ENCODE measurements at regions not wholly inside any gene's neighbourhood (a gene's known extent, or its start where the extent isn't known, plus 50 kb on each side); places are given as distances from the start of the nearest gene placed in this dataset.
"Not testable (repeated sequence)": the region's sequence is repeated elsewhere in the genome, so short reads cannot be mapped to it uniquely, and the experiment has no call there.

DNA sequence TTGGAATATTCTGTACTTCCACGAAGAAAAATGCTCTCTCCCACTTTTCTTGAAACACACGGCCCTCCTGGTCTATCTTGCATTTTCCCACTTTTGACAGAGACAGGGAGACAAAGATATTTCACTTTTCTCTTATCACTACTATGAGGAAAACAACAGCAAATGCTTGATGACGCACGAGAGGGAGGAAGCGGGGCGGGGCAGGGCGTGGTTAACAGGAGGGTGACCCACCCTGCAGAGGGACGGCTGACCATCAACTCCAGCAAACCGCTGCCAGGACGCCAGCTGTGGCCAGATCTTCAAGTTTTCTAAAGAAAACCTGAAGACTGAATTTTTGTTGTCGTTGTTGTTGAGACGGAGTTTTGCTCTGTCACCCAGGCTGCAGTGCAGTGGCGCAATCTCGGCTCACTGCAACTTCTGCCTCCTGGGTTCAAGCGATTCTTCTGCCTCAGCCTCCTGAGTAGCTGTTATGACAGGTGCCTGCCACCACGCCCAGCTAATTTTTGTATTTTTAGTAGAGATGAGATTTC lies 63.8 kb downstream of the NSUN5 start:
- not testable (repeated sequence) for DNase-seq (ENCODE audit: low read depth in 2 of 2)

DNA sequence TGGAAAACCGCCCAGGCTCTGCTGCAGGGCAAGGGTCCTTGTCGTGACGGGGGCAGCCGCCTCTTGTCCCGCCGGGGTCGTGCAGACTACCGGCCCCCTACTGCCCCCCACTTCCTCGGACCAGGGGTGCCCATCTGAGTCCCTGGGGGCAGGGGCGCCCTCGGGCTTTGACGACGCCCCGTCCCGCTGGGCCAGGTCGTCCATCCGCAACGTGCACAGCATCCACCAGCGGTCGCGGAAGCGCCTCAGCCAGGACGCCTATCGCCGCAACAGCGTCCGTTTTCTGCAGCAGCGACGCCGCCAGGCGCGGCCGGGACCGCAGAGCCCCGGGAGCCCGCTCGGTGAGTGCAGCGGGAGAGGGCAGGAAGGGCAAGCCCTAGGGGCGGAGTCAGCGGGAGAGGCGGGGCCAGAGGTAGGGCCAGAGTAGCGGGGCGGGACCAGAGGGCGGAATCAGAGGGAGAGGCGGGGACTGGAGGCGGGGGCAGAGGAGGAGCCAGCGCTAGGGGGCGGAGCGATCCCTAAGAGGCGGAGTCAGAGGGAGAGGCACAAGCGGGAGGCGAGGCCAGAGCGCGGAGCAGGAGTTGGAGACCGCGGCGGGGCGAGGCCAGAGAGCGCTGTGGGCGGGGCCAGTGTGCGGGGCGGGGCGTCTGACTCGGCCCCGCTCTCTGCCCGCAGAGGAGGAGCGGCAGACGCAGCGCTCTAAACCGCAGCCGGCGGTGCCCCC lies 73.5 kb downstream of the NSUN5 start:
- peak; percentile 87 to 90 for DNase-seq (ENCODE audit: low read depth in 2 of 2)

DNA sequence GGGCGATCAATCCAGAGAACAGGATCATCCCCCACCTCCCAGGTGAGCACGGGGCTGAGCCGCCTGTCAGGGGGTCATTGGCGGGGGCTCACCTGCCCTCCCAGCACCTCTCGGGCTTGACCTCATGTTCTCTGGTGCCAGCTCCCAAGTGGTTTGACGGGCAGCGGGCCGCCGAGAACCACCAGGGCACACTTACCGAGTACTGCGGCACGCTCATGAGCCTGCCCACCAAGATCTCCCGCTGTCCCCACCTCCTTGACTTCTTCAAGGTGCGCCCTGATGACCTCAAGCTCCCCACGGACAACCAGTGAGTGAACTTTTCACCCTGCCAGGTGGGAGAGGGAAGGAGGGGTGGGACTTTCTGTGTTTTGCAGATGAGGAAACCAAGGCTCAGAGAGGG lies 82.9 kb downstream of the NSUN5 start:
- DNase-seq (ENCODE audit: low read depth in 2 of 2) = not testable (repeated sequence)

DNA sequence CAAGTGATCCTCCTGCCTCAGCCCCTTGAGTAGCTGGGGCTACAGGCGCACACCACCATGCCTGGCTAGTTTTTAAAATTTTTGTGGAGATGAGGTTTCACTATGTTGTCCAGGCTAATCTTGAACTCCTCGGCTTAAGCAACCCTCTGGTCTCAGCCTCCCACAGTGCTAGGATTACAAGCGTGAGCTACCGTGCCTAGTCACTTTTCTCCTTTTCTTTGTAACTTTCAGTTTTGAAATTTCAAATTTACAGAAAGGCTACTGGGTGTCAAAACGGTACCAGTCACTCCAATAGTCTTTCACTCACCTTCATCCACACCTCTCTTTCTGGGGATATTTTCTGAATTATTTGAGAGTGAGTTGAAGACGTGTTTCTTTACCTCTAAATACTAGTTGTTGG lies 86.9 kb downstream of the NSUN5 start:
- not testable (repeated sequence) for DNase-seq (ENCODE audit: low read depth in 2 of 2)

DNA sequence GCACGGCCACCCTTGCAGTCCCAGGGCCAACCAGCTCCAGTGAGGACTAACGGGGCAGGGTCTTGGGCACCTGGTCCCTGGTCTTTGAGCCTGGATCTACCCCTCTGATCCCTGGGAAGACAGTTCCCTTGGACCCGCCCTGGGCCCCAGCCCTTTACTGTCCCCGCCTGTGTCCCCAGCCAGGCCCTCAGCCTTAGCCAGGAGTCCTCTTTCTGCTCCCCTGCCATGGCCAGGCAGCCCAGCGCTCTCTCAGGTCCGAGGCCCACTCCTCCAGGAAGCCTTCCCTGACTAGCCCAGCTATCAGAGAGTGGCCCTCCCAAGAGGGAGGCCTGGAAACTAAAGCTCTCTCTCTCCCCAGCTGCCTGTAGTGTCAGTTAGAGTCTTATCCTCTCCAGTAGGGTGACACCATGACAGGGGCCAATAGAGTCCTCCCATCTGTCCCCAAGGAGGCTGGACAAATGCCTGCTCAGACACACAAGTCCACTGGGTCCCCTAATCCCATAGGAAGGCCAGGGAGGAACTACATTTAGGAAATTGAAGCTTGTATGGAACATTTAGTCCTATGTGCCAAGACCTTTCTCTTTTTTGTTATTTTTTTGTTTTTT lies 87.8 kb downstream of the NSUN5 start:
- not testable (repeated sequence) for DNase-seq (ENCODE audit: low read depth in 2 of 2)

DNA sequence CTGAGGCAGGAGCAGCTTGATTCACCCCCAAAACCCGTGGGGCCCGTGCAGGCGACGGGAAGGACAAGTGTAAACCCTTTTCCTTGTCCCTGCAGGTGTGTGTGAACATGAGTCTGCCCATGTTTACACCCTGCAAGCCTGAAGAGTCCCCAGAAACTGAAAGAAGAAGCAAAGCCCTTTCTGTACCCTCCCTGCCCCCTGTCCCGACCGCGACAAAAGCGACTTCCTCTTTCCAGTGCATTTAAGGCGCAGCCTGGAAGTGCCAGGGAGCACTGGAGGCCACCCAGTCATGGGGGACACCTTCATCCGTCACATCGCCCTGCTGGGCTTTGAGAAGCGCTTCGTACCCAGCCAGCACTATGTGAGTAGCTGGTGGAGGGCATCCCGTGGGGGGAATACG lies 88.3 kb downstream of the NSUN5 start:
- DNase-seq (ENCODE audit: low read depth in 2 of 2) = not testable (repeated sequence)

DNA sequence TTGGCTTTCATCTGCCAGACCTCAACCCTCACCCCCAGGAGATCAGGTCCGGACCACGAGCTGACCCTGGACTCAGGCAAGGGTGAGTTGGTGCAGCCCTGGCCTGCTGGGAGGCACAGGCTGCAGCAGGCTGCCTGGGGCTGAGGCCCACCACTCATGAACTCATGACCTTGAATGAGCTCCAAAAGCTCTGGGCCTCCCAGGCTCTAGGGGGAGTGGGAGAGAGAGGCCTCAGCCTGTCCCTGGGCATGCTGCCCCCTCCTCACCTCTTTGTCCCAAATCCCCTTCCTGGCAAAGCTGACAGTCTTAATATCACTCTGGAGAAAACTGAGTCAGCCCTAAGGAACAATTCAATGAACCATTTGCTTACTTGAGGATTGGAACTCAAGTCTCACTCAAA lies 89.8 kb downstream of the NSUN5 start:
- DNase-seq (ENCODE audit: low read depth in 2 of 2) = not testable (repeated sequence)

DNA sequence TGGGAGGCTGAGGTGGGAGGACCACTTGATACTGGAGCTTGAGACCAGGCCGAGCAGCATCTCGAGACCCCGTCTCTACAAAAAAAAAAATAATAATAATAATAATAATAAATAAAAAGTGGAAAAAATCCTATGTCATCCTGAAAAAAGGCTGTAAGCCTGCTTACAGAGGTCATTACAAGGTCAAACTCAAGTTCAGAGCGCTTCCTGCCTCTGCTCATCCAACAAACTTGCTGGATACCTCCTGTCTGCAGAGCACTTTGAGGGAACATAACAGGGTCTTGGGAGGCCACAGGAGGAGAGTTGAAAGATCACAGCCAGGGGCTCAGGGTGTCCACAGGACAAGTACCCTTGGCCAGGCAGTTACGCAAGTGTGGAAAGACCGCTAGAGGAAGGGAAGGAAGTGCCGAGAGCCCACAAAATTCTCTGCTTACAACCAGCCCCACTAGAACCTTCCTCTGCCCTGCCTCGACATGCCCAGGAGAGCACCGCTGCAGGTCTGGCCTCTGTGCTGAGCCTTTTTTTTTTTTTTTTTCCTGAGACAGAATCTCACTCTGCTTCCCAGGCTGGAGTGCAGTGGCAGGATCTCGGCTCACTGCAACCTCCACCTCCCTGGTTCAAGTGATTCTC lies 92.5 kb downstream of the NSUN5 start:
- not testable (repeated sequence) for DNase-seq (ENCODE audit: low read depth in 2 of 2)

DNA sequence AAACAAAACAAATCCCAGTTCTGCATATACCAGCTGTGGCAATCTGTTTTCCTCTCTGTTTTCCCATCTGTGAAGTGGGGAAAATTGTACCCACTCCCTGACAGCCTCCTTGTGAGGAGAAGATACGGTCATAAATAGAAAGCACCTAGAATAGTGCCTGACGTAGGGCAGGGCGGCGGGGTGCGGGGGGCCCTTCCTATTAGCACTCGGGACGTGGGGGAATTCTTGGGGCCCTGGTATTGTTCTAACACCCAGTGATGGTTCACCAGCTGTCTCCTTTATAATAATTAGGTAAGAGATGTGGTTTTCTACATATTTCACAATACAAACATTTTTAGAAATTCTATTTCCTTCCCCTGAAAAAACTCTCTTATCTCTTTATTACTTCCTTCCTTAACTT lies 93.4 kb downstream of the NSUN5 start:
- DNase-seq (ENCODE audit: low read depth in 2 of 2) = not testable (repeated sequence)

DNA sequence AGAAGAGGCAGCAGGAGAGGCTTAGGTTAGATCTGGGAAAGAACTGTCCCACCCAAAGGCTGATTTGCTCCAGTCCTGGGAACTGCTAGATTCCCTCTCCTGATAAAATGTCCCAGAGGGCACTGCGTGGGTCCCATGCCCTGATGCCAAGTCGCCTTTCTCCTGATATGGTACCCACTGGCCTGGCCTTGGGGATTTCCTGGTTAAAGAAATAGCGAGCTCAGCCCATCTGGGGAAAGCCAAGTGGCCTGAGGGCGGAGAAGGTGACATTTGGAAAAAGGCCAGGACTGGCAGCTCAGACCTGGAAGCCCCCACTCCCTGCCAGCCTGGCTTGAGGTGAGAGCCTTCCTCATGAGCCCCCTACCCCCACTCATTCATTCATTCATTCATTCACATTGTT lies 94.2 kb downstream of the NSUN5 start:
- DNase-seq (ENCODE audit: low read depth in 2 of 2) = not testable (repeated sequence)

DNA sequence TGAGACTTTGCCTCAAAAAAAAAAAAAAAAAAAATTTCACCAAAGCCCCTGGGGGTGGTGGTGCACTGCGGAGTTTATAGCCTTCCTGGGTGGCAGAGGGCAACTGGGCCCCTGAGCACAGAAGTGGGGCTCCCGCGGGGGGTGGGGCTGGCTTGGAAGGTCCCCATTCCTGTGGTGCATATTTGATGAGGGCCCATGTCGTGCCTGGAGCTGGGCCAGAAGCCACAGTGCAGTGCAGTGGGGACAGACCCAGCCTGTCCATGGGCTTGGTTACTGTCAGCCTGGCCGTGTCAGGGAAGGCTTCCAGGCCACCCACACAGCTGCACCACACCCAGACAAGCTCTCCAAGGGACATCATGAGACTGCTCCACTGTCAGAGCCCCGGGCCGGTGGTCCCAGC lies 95.5 kb downstream of the NSUN5 start:
- DNase-seq (ENCODE audit: low read depth in 2 of 2) = not testable (repeated sequence)

DNA sequence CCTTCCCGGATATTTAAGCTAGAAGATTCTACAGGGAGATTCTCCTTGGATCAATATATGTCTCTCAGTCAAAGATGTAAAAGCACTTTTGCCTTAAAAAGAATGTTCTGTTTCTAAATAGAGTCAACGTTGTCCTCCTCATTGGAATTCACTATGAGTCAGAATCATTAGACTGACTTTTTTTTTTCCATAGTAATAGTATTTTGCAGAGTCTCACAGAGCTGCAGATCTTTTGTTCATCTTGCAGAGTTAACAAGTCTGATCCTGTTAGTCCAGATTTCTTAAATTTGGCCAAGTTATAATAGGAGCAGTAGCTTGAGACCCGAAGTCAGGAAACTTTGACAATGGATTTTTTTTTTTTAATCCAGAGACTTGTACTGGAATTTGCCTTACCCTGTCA lies 103.0 kb downstream of the NSUN5 start:
- not testable (repeated sequence) for DNase-seq (ENCODE audit: low read depth in 2 of 2)

DNA sequence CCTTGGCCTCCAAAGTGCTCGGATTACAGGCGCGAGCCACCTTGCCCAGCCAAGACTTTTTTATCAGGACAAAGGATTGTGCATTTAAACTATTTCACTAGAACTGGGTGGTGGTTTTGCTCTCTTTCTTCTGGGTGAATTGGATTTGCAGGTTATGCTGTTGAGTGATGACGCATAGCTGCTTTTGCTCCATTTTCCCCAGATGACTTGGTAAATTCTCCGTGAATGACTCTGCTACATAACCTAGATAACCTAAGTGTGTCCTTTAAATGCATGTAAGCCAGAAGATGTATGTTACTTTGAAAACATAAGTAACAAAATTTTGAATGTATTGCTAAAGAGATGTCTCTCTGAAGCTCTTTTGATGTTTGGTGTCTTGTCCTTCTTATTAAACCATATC lies 103.7 kb downstream of the NSUN5 start:
- DNase-seq (ENCODE audit: low read depth in 2 of 2) = not testable (repeated sequence)

DNA sequence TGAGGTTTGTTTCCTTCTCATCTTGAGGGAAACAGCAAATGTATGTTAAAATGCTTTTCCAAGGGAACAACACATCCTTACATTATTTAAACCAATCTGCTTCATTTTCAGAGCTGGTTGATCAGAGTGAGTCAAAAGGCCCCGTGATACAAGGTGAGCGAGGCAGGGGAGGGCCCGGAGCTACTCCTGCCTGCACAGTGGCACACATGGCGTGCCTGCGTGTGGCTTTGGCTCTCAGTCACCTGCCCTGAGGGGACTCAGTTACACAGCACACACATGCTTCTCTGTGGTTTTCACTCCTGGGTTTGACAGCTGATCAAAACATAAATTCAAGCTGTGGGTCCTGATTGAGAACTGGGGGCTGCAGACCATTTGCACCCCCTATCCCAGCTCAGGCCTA lies 105.3 kb downstream of the NSUN5 start:
- DNase-seq (ENCODE audit: low read depth in 2 of 2) = not testable (repeated sequence)

DNA sequence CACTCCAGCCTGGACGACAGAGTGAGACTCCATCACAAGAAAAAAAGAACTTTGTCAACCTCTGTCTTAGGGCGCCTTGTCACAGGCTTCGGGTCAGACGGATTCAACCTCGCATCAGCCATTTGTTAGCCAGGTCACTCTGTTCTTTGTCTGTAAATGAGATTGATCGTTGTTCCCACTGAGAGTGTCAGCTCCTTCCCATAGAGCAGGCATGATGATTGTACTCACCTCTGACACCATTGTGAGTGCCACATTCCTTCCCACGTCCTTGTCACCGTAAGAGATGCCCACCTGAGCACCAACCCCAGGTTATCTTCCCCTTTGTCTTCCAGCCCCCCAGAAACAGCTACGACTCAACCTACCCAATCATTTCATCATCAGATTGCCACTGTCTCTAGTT lies 107.4 kb downstream of the NSUN5 start:
- DNase-seq (ENCODE audit: low read depth in 2 of 2) = not testable (repeated sequence)

DNA sequence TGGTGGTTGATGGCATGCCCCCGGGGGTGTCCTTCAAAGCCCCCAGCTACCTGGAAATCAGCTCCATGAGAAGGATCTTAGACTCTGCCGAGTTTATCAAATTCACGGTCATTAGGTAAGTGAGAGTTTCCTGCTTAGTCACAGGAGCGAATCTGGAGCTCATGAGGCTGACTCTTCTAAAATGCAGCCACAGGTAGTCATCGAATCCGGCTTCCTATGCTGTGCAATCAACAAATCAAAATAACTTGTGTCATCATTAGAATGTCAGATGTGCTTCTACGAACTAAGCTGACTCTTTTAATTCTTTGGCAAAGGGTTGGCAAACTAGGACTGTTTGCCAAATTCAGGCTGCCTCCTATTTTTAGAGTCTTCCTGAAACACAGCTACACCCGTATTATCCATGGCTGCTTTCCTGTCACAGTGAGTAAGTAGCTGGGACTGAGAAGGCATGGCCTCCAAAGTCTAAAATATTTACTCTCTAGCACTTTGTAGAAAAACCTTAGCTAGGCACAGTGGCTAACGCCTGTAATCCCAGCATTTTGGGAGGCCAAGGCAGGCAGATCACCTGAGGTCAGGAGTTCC lies 108.0 kb downstream of the NSUN5 start:
- not testable (repeated sequence) for DNase-seq (ENCODE audit: low read depth in 2 of 2)

DNA sequence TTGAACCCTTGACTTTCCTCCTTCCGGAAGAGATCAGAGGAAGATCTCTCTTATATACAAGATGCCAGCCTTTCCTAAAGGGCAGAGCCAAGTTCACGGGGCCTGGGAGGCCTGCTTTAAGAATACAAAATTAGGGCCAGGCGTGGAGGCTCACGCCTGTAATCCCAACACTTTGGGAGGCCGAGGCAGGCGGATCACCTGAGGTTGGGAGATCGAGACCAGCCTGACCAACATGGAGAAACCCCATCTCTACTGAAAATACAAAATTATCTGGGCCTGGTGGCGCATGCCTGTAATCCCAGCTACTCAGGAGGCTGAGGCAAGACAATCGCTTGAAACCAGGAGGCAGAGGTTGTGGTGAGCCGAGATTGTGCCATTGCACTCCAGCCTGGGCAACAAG lies 108.2 kb upstream of the SPDYE9 start:
- DNase-seq (ENCODE audit: low read depth in 2 of 2) = not testable (repeated sequence)

DNA sequence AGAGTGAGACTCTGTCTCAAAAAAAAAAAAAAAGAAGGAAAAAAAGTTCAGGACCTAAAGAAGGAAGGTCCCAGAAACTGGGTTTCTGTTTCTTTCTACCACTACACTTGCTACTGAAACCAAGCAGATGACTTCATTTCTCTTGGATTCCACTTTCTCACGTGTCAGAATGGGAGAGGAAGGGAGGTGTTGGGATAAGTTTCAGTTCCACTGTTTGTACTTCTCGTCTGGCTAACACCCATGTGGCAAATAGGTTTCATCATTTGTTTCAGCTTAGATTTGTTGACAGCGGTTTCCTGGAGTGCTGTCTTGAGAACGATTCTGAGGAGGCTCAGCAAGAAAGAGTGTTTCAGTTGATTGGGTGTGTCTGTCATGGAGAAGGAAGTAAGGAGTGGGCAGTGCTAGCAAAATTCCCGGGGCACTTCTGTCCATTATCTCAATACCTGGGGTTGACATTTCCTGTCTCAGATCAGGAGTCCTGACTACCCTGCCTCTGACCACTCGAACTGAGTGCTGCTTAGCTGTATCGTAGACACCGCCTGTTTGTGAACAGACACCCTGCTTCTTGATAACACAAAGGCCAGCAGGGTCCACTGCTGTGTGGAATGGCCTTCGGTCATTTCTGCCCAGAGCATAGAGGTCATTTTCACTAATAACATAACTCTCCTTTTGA lies 104.8 kb upstream of the SPDYE9 start:
- DNase-seq (ENCODE audit: low read depth in 2 of 2) = not testable (repeated sequence)

DNA sequence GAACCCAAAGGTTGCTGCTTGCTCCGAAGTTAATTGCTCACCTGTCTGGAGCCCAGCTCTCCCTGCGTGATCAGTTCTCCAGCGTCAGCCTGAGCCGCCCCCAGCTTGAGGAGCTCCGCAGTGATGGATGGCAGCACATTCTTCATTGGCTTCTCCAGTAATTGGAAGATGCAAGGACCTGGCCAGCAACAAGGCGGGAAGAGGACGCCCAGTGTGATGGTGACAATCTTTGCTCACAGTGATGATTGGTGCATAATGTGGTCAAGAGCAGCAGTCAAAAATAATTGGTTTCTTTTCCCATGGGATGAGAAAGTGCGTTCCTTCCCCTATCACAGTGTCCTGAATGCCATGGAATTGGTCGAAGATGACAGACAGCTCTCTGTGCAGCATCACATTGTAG lies 102.4 kb upstream of the SPDYE9 start:
- DNase-seq (ENCODE audit: low read depth in 2 of 2) = not testable (repeated sequence)

DNA sequence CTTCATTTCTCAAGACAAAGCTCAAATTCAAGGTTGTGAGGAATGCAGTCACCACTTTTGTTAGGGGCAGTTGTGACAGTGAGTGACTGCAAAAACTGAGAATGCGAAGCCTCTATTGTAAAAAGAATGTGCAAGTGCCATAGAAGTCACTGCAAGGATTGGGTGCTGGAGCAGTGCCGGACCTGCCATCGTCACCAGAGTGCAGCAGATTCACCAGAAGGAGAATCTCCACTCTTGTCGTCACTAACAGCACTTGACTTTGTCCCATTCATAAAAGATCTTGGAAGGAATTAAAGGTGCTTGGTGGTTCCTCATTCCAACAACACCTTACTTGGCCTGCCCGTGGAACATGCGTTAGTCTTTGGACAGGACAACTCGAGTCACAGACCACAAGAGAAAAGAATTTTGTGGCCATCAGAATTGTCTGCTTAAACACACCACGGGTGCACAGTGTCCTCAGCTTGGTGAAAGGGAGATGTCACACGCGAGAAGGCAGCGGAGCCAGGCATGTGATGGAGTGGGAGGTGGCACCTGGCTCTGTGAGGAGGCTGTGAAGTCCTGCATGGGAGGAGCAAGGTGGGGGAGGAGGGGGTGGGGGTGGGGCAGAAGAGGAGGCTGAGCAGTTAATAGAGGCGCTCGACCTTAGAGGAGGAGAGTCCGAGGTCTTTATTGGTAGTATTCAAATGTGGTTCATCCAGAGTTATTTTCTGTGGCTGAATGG lies 100.9 kb upstream of the SPDYE9 start:
- DNase-seq (ENCODE audit: low read depth in 2 of 2) = not testable (repeated sequence)

DNA sequence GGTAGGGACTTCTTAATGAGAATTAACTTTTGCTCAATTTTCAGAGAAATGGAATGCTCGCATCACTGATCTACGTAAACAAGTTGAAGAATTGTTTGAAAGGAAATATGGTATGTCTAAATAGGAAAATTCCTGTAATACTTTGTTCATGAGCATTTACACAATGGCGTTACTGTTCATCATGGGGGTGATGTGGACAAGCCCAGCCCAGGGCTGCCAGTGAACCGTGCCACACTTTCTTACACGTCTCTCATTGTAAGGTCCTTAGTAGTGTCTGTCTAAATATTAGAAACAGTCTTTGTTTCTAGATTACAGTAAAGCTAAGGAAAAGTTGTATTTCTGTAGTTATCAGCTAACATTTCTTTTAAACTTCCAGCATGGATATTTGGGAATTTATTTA lies 91.0 kb upstream of the SPDYE9 start:
- not testable (repeated sequence) for DNase-seq (ENCODE audit: low read depth in 2 of 2)

Measured in stimulated activated CD4-positive, alpha-beta T cell treated with anti-CD3 and anti-CD28 coated beads, Interleukin-1b, Interleukin-23, amount 100 ng/mL, for 4 hours (primary cell).